GM19099 (cell line): ENCODE measurements at regions not wholly inside any gene's neighbourhood (a gene's known extent, or its start where the extent isn't known, plus 50 kb on each side); places are given as distances from the start of the nearest gene placed in this dataset.

Source experiments
- POLR2A ChIP-seq: IDR thresholded peaks from 3 replicates; pipeline ENCODE4 v1.6.1; 2011; ENCODE audit warnings: low read depth; ENCODE audit not compliant: insufficient read length; ENCODE audit errors: extremely low read depth

GRCh38 chr4:146096371-146096770 lies 79.1 kb upstream of the LSM6 start:
- TF ChIP-seq POLR2A: no peak

- TF ChIP-seq POLR2A: no peak
Observed at GRCh38 chr4:146095860-146096259, 79.7 kb upstream of the LSM6 start.

GRCh38 chr4:146095091-146095690 lies 80.3 kb upstream of the LSM6 start:
- TF ChIP-seq POLR2A: no peak

GRCh38 chr4:146088690-146089089 lies 86.8 kb upstream of the LSM6 start:
- TF ChIP-seq POLR2A: no peak

GRCh38 chr4:146087856-146088255 lies 87.7 kb upstream of the LSM6 start:
- TF ChIP-seq POLR2A: no peak

- TF ChIP-seq POLR2A: no peak
Observed at GRCh38 chr4:146076081-146076480, 99.4 kb upstream of the LSM6 start.

- TF ChIP-seq POLR2A: no peak
Observed at GRCh38 chr4:146073517-146073916, 102.0 kb upstream of the LSM6 start.

- no peak for TF ChIP-seq POLR2A
Observed at GRCh38 chr4:146072376-146072775, 103.1 kb upstream of the LSM6 start.

GRCh38 chr4:146071390-146071789 lies 104.1 kb upstream of the LSM6 start:
- TF ChIP-seq POLR2A: no peak

GRCh38 chr4:146063143-146063542 lies 112.4 kb upstream of the LSM6 start:
- TF ChIP-seq POLR2A: no peak

- no peak for TF ChIP-seq POLR2A
Observed at GRCh38 chr4:146062340-146062739, 113.2 kb upstream of the LSM6 start.

- no peak for TF ChIP-seq POLR2A
Observed at GRCh38 chr4:146061610-146062334, 113.7 kb upstream of the LSM6 start.

- TF ChIP-seq POLR2A: peak; percentile 27
Observed at GRCh38 chr4:146059865-146060264, 115.7 kb upstream of the LSM6 start.

- TF ChIP-seq POLR2A: no peak
Observed at GRCh38 chr4:146059151-146059550, 116.4 kb upstream of the LSM6 start.

GRCh38 chr4:146058531-146058930 lies 117.0 kb upstream of the LSM6 start:
- no peak for TF ChIP-seq POLR2A

- no peak for TF ChIP-seq POLR2A
Observed at GRCh38 chr4:146054676-146055075, 116.1 kb upstream of the ZNF827 start.
